Coronary artery (tissue), 2 donors: ENCODE measurements at regions not wholly inside any gene's neighbourhood (a gene's known extent, or its start where the extent isn't known, plus 50 kb on each side); places are given as distances from the start of the nearest gene placed in this dataset.
"Not testable (repeated sequence)": the region's sequence is repeated elsewhere in the genome, so short reads cannot be mapped to it uniquely, and the experiment has no call there.

Experiments used
- DNase-seq: peaks from one replicate; pipeline ENCODE4 v3.0.0-alpha.2; 2017; ENCODE audit warnings: low spot score
- H3K27ac ChIP-seq, 2 donors: fragments of 200-600 bp; sonication (generic); one replicate each; pipeline ENCODE4 v1.5.1; 2016 to 2019
- H3K4me3 ChIP-seq: fragments of 200-600 bp; sonication (generic); 2 replicates; pipeline ENCODE4 v1.5.1; 2016; ENCODE audit warnings: mild to moderate bottlenecking, moderate library complexity
- TF ChIP-seq, protein P1 (sequence below): fragments of 200-600 bp; sonication (generic); IDR thresholded peaks from one replicate; pipeline ENCODE4 v1.5.1; 2019; ENCODE audit warnings: antibody characterized with exemption

GRCh38 chr4:186414390-186414789 lies 141.0 kb downstream of the MTNR1A start:
- no peak for DNase-seq
- TF ChIP-seq, protein P1, sequence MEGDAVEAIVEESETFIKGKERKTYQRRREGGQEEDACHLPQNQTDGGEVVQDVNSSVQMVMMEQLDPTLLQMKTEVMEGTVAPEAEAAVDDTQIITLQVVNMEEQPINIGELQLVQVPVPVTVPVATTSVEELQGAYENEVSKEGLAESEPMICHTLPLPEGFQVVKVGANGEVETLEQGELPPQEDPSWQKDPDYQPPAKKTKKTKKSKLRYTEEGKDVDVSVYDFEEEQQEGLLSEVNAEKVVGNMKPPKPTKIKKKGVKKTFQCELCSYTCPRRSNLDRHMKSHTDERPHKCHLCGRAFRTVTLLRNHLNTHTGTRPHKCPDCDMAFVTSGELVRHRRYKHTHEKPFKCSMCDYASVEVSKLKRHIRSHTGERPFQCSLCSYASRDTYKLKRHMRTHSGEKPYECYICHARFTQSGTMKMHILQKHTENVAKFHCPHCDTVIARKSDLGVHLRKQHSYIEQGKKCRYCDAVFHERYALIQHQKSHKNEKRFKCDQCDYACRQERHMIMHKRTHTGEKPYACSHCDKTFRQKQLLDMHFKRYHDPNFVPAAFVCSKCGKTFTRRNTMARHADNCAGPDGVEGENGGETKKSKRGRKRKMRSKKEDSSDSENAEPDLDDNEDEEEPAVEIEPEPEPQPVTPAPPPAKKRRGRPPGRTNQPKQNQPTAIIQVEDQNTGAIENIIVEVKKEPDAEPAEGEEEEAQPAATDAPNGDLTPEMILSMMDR, result no peak
- H3K4me3 ChIP-seq, result no peak overlapping the region
- H3K27ac ChIP-seq, result no peak overlapping the region

DNA sequence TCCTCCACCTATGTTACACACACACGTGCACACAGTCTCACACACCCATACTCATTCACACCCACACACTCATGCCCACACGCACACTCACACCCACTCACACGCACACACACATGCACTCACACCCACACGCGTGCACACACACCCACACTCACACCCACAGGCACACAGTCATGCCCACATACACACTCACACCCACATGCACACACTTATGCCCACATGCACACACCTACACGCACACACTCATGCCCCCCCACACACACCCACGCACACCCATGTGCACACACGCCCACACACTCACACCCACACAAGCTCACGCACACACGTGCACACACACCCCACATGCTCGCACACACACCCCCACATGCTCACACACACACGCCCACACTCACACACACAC lies 140.0 kb downstream of the F11 start:
- Histone ChIP-seq H3K4me3 (no peak overlapping the region), H3K27ac (no peak overlapping the region)
- TF ChIP-seq, protein P1, result no peak
- DNase-seq, result no peak

GRCh38 chr4:186404562-186405134 lies 138.7 kb downstream of the F11 start:
- Histone ChIP-seq H3K4me3 (no peak overlapping the region), H3K27ac (no peak overlapping the region)
- TF ChIP-seq, protein P1, result no peak
- no peak for DNase-seq

- Histone ChIP-seq H3K4me3 (no peak overlapping the region), H3K27ac (no peak overlapping the region)
- TF ChIP-seq, protein P1, result no peak
- DNase-seq, result no peak
Observed at GRCh38 chr4:186400676-186401075, 134.7 kb downstream of the F11 start.

- TF ChIP-seq, protein P1, result no peak
- Histone ChIP-seq H3K27ac (no peak overlapping the region), H3K4me3 (no peak overlapping the region)
Observed at GRCh38 chr4:186392017-186392416, 126.0 kb downstream of the F11 start.

GRCh38 chr4:186384328-186384727 lies 118.3 kb downstream of the F11 start:
- not testable (repeated sequence) for H3K27ac ChIP-seq, DNase-seq

More at GRCh38 chr4:186392017-186392416, 126.0 kb downstream of the F11 start:
- DNase-seq, result no peak

GRCh38 chr4:186368281-186368680 lies 102.3 kb downstream of the F11 start:
- TF ChIP-seq, protein P1, result no peak

More at GRCh38 chr4:186384328-186384727, 118.3 kb downstream of the F11 start:
- not testable (repeated sequence) for H3K4me3 ChIP-seq

More at GRCh38 chr4:186368281-186368680, 102.3 kb downstream of the F11 start:
- Histone ChIP-seq H3K4me3 (no peak overlapping the region), H3K27ac (no peak overlapping the region)
- DNase-seq, result no peak
